ENCODE measurements at regions not wholly inside any gene's neighbourhood (a gene's known extent, or its start where the extent isn't known, plus 50 kb on each side); places are given as distances from the start of the nearest gene placed in this dataset.

- H3K36me3 ChIP-seq, result no peaks in the 10 kb centered on the region
- H3K4me3 ChIP-seq (ENCODE audit: low read depth, low read length), result no peak overlapping the region
- no peak overlapping the region for H3K27ac ChIP-seq
- no peak for TF ChIP-seq CTCF (IDR thresholded peaks at IDR 0.05; ENCODE audit: low read depth, low read length)
- DNase-seq, result no peak
- no peaks in the 10 kb centered on the region for H3K9me3 ChIP-seq (ENCODE audit: severe bottlenecking)
- no peaks in the 10 kb centered on the region for H3K27me3 ChIP-seq (ENCODE audit: insufficient read depth, low read depth, severe bottlenecking)
Measured at GRCh38 chr9:72471096-72471495, 50.3 kb upstream of the TMC1 start.

- no peak for DNase-seq
- no peak overlapping the region; the same call in 1 of the 2 replicates for H3K27ac ChIP-seq
Measured at GRCh38 chr9:72467766-72468738, 53.4 kb upstream of the TMC1 start.

GRCh38 chr9:72465593-72465984 lies 55.8 kb upstream of the TMC1 start:
- no peak for TF ChIP-seq CTCF (IDR thresholded peaks at IDR 0.05; ENCODE audit: low read depth, low read length)
- H3K36me3 ChIP-seq, result no peaks in the 10 kb centered on the region
- no peak overlapping the region for H3K27ac ChIP-seq
- H3K4me3 ChIP-seq (ENCODE audit: low read depth, low read length), result no peak overlapping the region
- no peak for DNase-seq
- H3K9me3 ChIP-seq (ENCODE audit: severe bottlenecking), result no peaks in the 10 kb centered on the region
- H3K27me3 ChIP-seq (ENCODE audit: insufficient read depth, low read depth, severe bottlenecking), result no peaks in the 10 kb centered on the region

More at GRCh38 chr9:72467766-72468738, 53.4 kb upstream of the TMC1 start:
- no peak for TF ChIP-seq CTCF (IDR thresholded peaks at IDR 0.05; ENCODE audit: low read depth, low read length)
- Histone ChIP-seq H3K9me3 (ENCODE audit: severe bottlenecking) (no peaks in the 10 kb centered on the region), H3K36me3 (no peaks in the 10 kb centered on the region), H3K27me3 (ENCODE audit: insufficient read depth, low read depth, severe bottlenecking) (no peaks in the 10 kb centered on the region), H3K4me3 (ENCODE audit: low read depth, low read length) (no peak overlapping the region)

GRCh38 chr9:72464857-72465592 lies 56.4 kb upstream of the TMC1 start:
- H3K27me3 ChIP-seq (ENCODE audit: insufficient read depth, low read depth, severe bottlenecking), result no peaks in the 10 kb centered on the region
- no peak overlapping the region for H3K4me3 ChIP-seq (ENCODE audit: low read depth, low read length)
- H3K9me3 ChIP-seq (ENCODE audit: severe bottlenecking), result no peaks in the 10 kb centered on the region
- peak; percentile 38 for DNase-seq
- no peak overlapping the region; the same call in 1 of the 2 replicates for H3K27ac ChIP-seq
- no peak for TF ChIP-seq CTCF (IDR thresholded peaks at IDR 0.05; ENCODE audit: low read depth, low read length)
- no peaks in the 10 kb centered on the region for H3K36me3 ChIP-seq

- no peak for TF ChIP-seq CTCF (IDR thresholded peaks at IDR 0.05; ENCODE audit: low read depth, low read length)
- Histone ChIP-seq H3K4me3 (ENCODE audit: low read depth, low read length) (no peak overlapping the region), H3K27me3 (ENCODE audit: insufficient read depth, low read depth, severe bottlenecking) (no peaks in the 10 kb centered on the region), H3K27ac (no peak overlapping the region), H3K36me3 (no peaks in the 10 kb centered on the region), H3K9me3 (ENCODE audit: severe bottlenecking) (no peaks in the 10 kb centered on the region)
- DNase-seq, result no peak
Measured at GRCh38 chr9:72462340-72462739, 59.1 kb upstream of the TMC1 start.
